T-helper 2 cell treated with Interferon-gamma antibody and Interleukin-4, amounts not matched to agents 5 μg/mL and 100 μg/mL, for 36 hours (primary cell): ENCODE measurements at regions not wholly inside any gene's neighbourhood (a gene's known extent, or its start where the extent isn't known, plus 50 kb on each side); places are given as distances from the start of the nearest gene placed in this dataset.

Source experiments
- DNase-seq: peaks from one replicate; pipeline ENCODE4 v3.0.0; 2021; ENCODE audit warnings: low spot score
- H3K27ac Mint-ChIP-seq: one replicate; pipeline ENCODE4 v1.8.0; 2021; ENCODE audit warnings: mild to moderate bottlenecking, mixed read lengths
- H3K27me3 Mint-ChIP-seq: one replicate; pipeline ENCODE4 v1.8.0; 2021; ENCODE audit warnings: low read depth, mixed read lengths
- H3K36me3 Mint-ChIP-seq: one replicate; pipeline ENCODE4 v1.8.0; 2021; ENCODE audit warnings: low read depth, mixed read lengths
- H3K4me1 Mint-ChIP-seq: one replicate; pipeline ENCODE4 v1.8.0; 2021; ENCODE audit warnings: low read depth, mixed read lengths
- H3K4me3 Mint-ChIP-seq: one replicate; pipeline ENCODE4 v1.8.0; 2022; ENCODE audit warnings: mild to moderate bottlenecking, moderate library complexity, mixed read lengths
- H3K9me3 Mint-ChIP-seq: one replicate; pipeline ENCODE4 v1.8.0; 2021; ENCODE audit warnings: mixed read lengths

GRCh38 chr2:8398040-8398668, 283.7 kb upstream of the ID2 start:
- peaks cover 15% of the 10 kb centered on the region for H3K27me3 Mint-ChIP-seq
- H3K27ac Mint-ChIP-seq, result no peak overlapping the region
- H3K36me3 Mint-ChIP-seq, result peaks cover 1% of the 10 kb centered on the region
- H3K9me3 Mint-ChIP-seq, result peaks cover 10% of the 10 kb centered on the region
- no peak overlapping the region for H3K4me3 Mint-ChIP-seq
- peaks cover 4% of the 10 kb centered on the region for H3K4me1 Mint-ChIP-seq
- no peak for DNase-seq

GRCh38 chr2:8399731-8400130, 282.1 kb upstream of the ID2 start:
- no peak overlapping the region for H3K4me3 Mint-ChIP-seq
- DNase-seq, result no peak
- H3K9me3 Mint-ChIP-seq, result peaks cover 10% of the 10 kb centered on the region
- no peak overlapping the region for H3K27ac Mint-ChIP-seq
- peaks cover 1% of the 10 kb centered on the region for H3K36me3 Mint-ChIP-seq
- H3K27me3 Mint-ChIP-seq, result peaks cover 20% of the 10 kb centered on the region
- H3K4me1 Mint-ChIP-seq, result peaks cover 2% of the 10 kb centered on the region

- no peak overlapping the region for H3K4me3 Mint-ChIP-seq
- peaks cover 10% of the 10 kb centered on the region for H3K9me3 Mint-ChIP-seq
- peaks cover 2% of the 10 kb centered on the region for H3K4me1 Mint-ChIP-seq
- H3K27me3 Mint-ChIP-seq, result peaks cover 20% of the 10 kb centered on the region
- H3K36me3 Mint-ChIP-seq, result peaks cover 1% of the 10 kb centered on the region
- H3K27ac Mint-ChIP-seq, result no peak overlapping the region
- DNase-seq, result no peak
These were observed 281.7 kb upstream of the ID2 start for GRCh38 chr2:8400196-8400595.

- no peak overlapping the region for H3K4me3 Mint-ChIP-seq
- H3K36me3 Mint-ChIP-seq, result peaks cover 1% of the 10 kb centered on the region
- DNase-seq, result no peak
- H3K27ac Mint-ChIP-seq, result no peak overlapping the region
- H3K4me1 Mint-ChIP-seq, result peaks cover 4% of the 10 kb centered on the region
- H3K9me3 Mint-ChIP-seq, result peaks cover 10% of the 10 kb centered on the region
- H3K27me3 Mint-ChIP-seq, result peaks cover 20% of the 10 kb centered on the region
These were observed 279.6 kb upstream of the ID2 start for GRCh38 chr2:8402222-8402621.

GRCh38 chr2:8403876-8404275, 278.0 kb upstream of the ID2 start:
- no peak overlapping the region for H3K4me3 Mint-ChIP-seq
- H3K27ac Mint-ChIP-seq, result no peak overlapping the region
- H3K9me3 Mint-ChIP-seq, result peaks cover 1% of the 10 kb centered on the region
- H3K4me1 Mint-ChIP-seq, result peaks cover 9% of the 10 kb centered on the region
- DNase-seq, result no peak
- peaks cover 1% of the 10 kb centered on the region for H3K36me3 Mint-ChIP-seq
- H3K27me3 Mint-ChIP-seq, result peaks cover 20% of the 10 kb centered on the region

GRCh38 chr2:8405334-8405733, 276.5 kb upstream of the ID2 start:
- Mint-ChIP-seq H3K27me3 (peaks cover 18% of the 10 kb centered on the region), H3K4me3 (no peak overlapping the region), H3K36me3 (no peaks in the 10 kb centered on the region), H3K4me1 (peaks cover 20% of the 10 kb centered on the region), H3K27ac (no peak overlapping the region), H3K9me3 (no peaks in the 10 kb centered on the region)
- no peak for DNase-seq

- Mint-ChIP-seq H3K4me3 (no peak overlapping the region), H3K9me3 (no peaks in the 10 kb centered on the region), H3K27ac (no peak overlapping the region), H3K36me3 (no peaks in the 10 kb centered on the region), H3K27me3 (peaks cover 15% of the 10 kb centered on the region), H3K4me1 (peaks cover 20% of the 10 kb centered on the region)
- DNase-seq, result no peak
These were observed 275.6 kb upstream of the ID2 start for GRCh38 chr2:8406271-8406670.

GRCh38 chr2:8407332-8407731, 274.5 kb upstream of the ID2 start:
- no peak overlapping the region for H3K4me3 Mint-ChIP-seq
- H3K27ac Mint-ChIP-seq, result no peak overlapping the region
- peaks cover 20% of the 10 kb centered on the region for H3K4me1 Mint-ChIP-seq
- no peak for DNase-seq
- no peaks in the 10 kb centered on the region for H3K9me3 Mint-ChIP-seq
- H3K27me3 Mint-ChIP-seq, result peaks cover 24% of the 10 kb centered on the region
- H3K36me3 Mint-ChIP-seq, result no peaks in the 10 kb centered on the region

- H3K36me3 Mint-ChIP-seq, result no peaks in the 10 kb centered on the region
- peaks cover 22% of the 10 kb centered on the region for H3K4me1 Mint-ChIP-seq
- peak; percentile 87 for DNase-seq
- no peaks in the 10 kb centered on the region for H3K9me3 Mint-ChIP-seq
- peak overlapping the region; percentile 84 for H3K27ac Mint-ChIP-seq
- H3K27me3 Mint-ChIP-seq, result peaks cover 25% of the 10 kb centered on the region
- peak overlapping the region; percentile 48 for H3K4me3 Mint-ChIP-seq
These were observed 273.0 kb upstream of the ID2 start for GRCh38 chr2:8408560-8409460.

GRCh38 chr2:8409461-8410260, 272.2 kb upstream of the ID2 start:
- H3K36me3 Mint-ChIP-seq, result no peaks in the 10 kb centered on the region
- H3K4me1 Mint-ChIP-seq, result peaks cover 22% of the 10 kb centered on the region
- DNase-seq, result no peak
- H3K4me3 Mint-ChIP-seq, result peak overlapping the region; percentile 48
- peaks cover 20% of the 10 kb centered on the region for H3K27me3 Mint-ChIP-seq
- H3K27ac Mint-ChIP-seq, result peak overlapping the region; percentile 84
- no peaks in the 10 kb centered on the region for H3K9me3 Mint-ChIP-seq

- Mint-ChIP-seq H3K36me3 (no peaks in the 10 kb centered on the region), H3K4me3 (no peak overlapping the region), H3K27ac (no peak overlapping the region), H3K4me1 (peaks cover 17% of the 10 kb centered on the region), H3K27me3 (peaks cover 25% of the 10 kb centered on the region), H3K9me3 (no peaks in the 10 kb centered on the region)
- no peak for DNase-seq
These were observed 269.8 kb upstream of the ID2 start for GRCh38 chr2:8412082-8412481.

- no peak for DNase-seq
- Mint-ChIP-seq H3K27ac (no peak overlapping the region), H3K4me3 (no peak overlapping the region), H3K4me1 (peaks cover 17% of the 10 kb centered on the region), H3K27me3 (peaks cover 25% of the 10 kb centered on the region), H3K36me3 (no peaks in the 10 kb centered on the region), H3K9me3 (no peaks in the 10 kb centered on the region)
These were observed 269.3 kb upstream of the ID2 start for GRCh38 chr2:8412586-8412985.

GRCh38 chr2:8413589-8414135, 268.2 kb upstream of the ID2 start:
- H3K9me3 Mint-ChIP-seq, result no peaks in the 10 kb centered on the region
- no peak overlapping the region for H3K27ac Mint-ChIP-seq
- DNase-seq, result no peak
- H3K4me1 Mint-ChIP-seq, result peaks cover 14% of the 10 kb centered on the region
- H3K27me3 Mint-ChIP-seq, result peaks cover 28% of the 10 kb centered on the region
- H3K4me3 Mint-ChIP-seq, result no peak overlapping the region
- H3K36me3 Mint-ChIP-seq, result no peaks in the 10 kb centered on the region
